Calu3 (cell line): ENCODE measurements at regions not wholly inside any gene's neighbourhood (a gene's known extent, or its start where the extent isn't known, plus 50 kb on each side); places are given as distances from the start of the nearest gene placed in this dataset.
A peak's percentile ranks its signal among the peaks of the same experiment; 100 is the strongest.
"Not testable (repeated sequence)": the region's sequence is repeated elsewhere in the genome, so short reads cannot be mapped to it uniquely, and the experiment has no call there.

ENCODE experiments used
- BruUV-seq: library from RNA; stranded (reverse); fragments of 400-500 nt; replicated peaks from 2 replicates; lab custom pipeline; 2021; lab: Mats Ljungman, UMichigan
- CTCF ChIA-PET: fragments of 300-600 bp; sonication (Branson Sonifier 250); formaldehyde crosslinking; loops from one replicate; lab custom pipeline; 2022; ENCODE audit warnings: antibody characterized with exemption; lab: Charles Lee
- DNase-seq: peaks from one replicate; pipeline ENCODE4 v3.0.0; 2022
- H3K27ac Mint-ChIP-seq: one replicate; pipeline ENCODE4 v1.8.0; 2022; ENCODE audit warnings: mixed read lengths; ENCODE audit not compliant: unreplicated experiment
- H3K27me3 Mint-ChIP-seq: one replicate; pipeline ENCODE4 v1.8.0; 2022; ENCODE audit warnings: mixed read lengths; ENCODE audit not compliant: unreplicated experiment
- H3K36me3 Mint-ChIP-seq: one replicate; pipeline ENCODE4 v1.8.0; 2022; ENCODE audit warnings: mild to moderate bottlenecking, moderate library complexity, mixed read lengths; ENCODE audit not compliant: insufficient read depth, unreplicated experiment
- H3K4me1 Mint-ChIP-seq: one replicate; pipeline ENCODE4 v1.8.0; 2022; ENCODE audit warnings: mild to moderate bottlenecking, low read depth, mixed read lengths; ENCODE audit not compliant: unreplicated experiment
- H3K4me3 Mint-ChIP-seq: one replicate; pipeline ENCODE4 v1.8.0; 2022; ENCODE audit warnings: mild to moderate bottlenecking, low read depth, moderate library complexity, mixed read lengths; ENCODE audit not compliant: unreplicated experiment
- H3K9me3 Mint-ChIP-seq: one replicate; pipeline ENCODE4 v1.8.0; 2022; ENCODE audit warnings: low read depth, mixed read lengths; ENCODE audit not compliant: unreplicated experiment
- intact Hi-C: fragments of 100-400 bp; cut with micrococcal nuclease; formaldehyde crosslinking; loops from one replicate; pipeline ENCODE4 v1.10.0; 2022; ENCODE audit not compliant: unreplicated experiment
- TF ChIP-seq, protein P1 (sequence below): fragments of 200-600 bp; IDR thresholded peaks from one replicate; pipeline ENCODE4 v1.8.0; 2022; ENCODE audit warnings: antibody characterized with exemption; ENCODE audit not compliant: unreplicated experiment

DNA sequence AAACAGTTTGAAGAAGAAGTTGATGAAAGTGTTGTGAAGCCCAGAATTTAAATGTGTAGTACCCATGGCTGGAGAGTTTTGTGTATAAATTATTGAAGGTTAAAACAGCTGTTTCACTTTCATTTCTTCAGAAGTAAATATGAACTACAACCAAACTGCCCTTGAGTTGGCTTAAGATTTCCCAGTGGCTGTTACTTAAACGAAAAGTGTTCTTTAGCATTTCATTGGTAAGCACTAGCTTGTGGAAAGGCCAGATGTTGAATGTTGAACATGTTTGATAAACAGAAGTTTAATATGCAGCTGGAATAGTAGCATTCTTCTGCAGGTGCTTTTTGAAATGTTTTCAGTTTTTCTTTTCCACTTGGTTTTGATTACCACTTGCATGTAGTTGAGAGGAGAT lies 83.2 kb upstream of the TNRC6B start:
- no TSS peak for BruUV-seq
- CTCF ChIA-PET: interaction anchor here (0.6 kb wide), 1 partner anchor 253 kb away, joined by 3 read pairs; no protein-coding TSS in a partner anchor
- Mint-ChIP-seq H3K9me3 (no peaks in the 10 kb centered on the region), H3K4me1 (peaks cover 11% of the 10 kb centered on the region), H3K36me3 (no peaks in the 10 kb centered on the region), H3K27ac (no peak overlapping the region), H3K4me3 (no peak overlapping the region), H3K27me3 (no peaks in the 10 kb centered on the region)
- intact Hi-C loops: no loop called here
- TF ChIP-seq, protein P1, sequence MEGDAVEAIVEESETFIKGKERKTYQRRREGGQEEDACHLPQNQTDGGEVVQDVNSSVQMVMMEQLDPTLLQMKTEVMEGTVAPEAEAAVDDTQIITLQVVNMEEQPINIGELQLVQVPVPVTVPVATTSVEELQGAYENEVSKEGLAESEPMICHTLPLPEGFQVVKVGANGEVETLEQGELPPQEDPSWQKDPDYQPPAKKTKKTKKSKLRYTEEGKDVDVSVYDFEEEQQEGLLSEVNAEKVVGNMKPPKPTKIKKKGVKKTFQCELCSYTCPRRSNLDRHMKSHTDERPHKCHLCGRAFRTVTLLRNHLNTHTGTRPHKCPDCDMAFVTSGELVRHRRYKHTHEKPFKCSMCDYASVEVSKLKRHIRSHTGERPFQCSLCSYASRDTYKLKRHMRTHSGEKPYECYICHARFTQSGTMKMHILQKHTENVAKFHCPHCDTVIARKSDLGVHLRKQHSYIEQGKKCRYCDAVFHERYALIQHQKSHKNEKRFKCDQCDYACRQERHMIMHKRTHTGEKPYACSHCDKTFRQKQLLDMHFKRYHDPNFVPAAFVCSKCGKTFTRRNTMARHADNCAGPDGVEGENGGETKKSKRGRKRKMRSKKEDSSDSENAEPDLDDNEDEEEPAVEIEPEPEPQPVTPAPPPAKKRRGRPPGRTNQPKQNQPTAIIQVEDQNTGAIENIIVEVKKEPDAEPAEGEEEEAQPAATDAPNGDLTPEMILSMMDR: no peak
- no peak for DNase-seq

- CTCF ChIA-PET, H3K9me3 Mint-ChIP-seq, H3K4me1 Mint-ChIP-seq, H3K36me3 Mint-ChIP-seq, intact Hi-C loops, DNase-seq, H3K27ac Mint-ChIP-seq, H3K27me3 Mint-ChIP-seq, BruUV-seq, H3K4me3 Mint-ChIP-seq: not testable (repeated sequence)
These were observed 77.8 kb upstream of the TNRC6B start for GRCh38 chr22:40099887-40100286.

DNA sequence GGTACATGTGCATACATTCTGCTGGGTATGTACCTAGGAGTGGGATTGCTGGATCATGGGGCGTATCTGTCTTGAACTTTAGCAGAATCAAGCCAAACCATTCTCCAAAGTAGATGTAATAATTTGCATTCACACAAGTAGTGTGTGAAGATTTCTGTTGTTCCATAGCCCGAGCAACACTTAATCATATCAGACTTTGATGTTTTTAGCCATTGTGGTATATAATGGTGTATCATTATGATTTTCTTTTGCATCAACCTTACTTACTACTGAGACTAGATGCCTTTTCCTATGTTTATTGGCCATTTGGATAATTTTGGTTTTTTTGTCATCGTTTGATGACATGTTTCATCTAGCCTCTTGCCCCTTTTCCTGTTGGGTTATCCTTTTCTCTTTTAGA lies 72.0 kb upstream of the TNRC6B start:
- no peak for DNase-seq
- intact Hi-C loops: no loop called here

DNA sequence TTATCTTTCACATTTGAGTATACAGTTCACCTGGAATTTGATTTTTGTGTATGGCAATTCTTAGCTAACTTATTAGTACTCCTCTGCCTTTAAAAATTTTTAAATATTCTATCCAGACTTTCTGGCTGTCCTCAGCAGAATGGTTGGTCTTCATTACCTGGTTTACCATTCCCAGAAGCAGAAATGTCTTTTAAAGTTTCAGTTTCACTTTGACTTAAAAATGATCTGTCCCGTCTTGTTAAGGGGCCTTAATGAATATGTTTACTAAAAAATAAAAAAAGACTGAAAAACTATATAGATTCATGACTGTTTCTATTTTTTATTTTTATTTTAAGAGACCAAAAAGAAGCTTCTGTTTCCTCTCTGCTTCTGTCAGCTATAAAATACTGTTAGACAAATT lies 70.5 kb upstream of the TNRC6B start:
- intact Hi-C loops: no loop called here
- Mint-ChIP-seq H3K9me3 (no peaks in the 10 kb centered on the region), H3K4me1 (peaks cover 23% of the 10 kb centered on the region), H3K4me3 (no peak overlapping the region), H3K27ac (no peak overlapping the region), H3K27me3 (no peaks in the 10 kb centered on the region), H3K36me3 (no peaks in the 10 kb centered on the region)
- CTCF ChIA-PET: interaction anchor here (0.6 to 1.4 kb wide), 3 partner anchors 20 to 73 kb away, joined by 3 read pairs; no protein-coding TSS in a partner anchor
- TF ChIP-seq, protein P1: no peak
- no TSS peak for BruUV-seq
- DNase-seq: no peak

More for the DNA sequence above, 72.0 kb upstream of the TNRC6B start:
- CTCF ChIA-PET: no interaction called here
- Mint-ChIP-seq H3K36me3 (no peaks in the 10 kb centered on the region), H3K4me1 (peaks cover 23% of the 10 kb centered on the region), H3K27ac (no peak overlapping the region), H3K27me3 (no peaks in the 10 kb centered on the region), H3K4me3 (no peak overlapping the region), H3K9me3 (no peaks in the 10 kb centered on the region)
- TF ChIP-seq, protein P1: no peak
- BruUV-seq: no TSS peak

GRCh38 chr22:40107851-40108378 lies 69.8 kb upstream of the TNRC6B start:
- no peaks in the 10 kb centered on the region for H3K36me3 Mint-ChIP-seq
- H3K4me3 Mint-ChIP-seq: peak overlapping the region; percentile 14
- TF ChIP-seq, protein P1: no peak
- intact Hi-C loops: no loop called here
- H3K27me3 Mint-ChIP-seq: no peaks in the 10 kb centered on the region
- H3K9me3 Mint-ChIP-seq: no peaks in the 10 kb centered on the region
- CTCF ChIA-PET: interaction anchor here (1.0 to 1.4 kb wide), 3 partner anchors 21 to 72 kb away, joined by 3 read pairs; no protein-coding TSS in a partner anchor
- no TSS peak for BruUV-seq
- H3K27ac Mint-ChIP-seq: peak overlapping the region; percentile 31
- H3K4me1 Mint-ChIP-seq: peaks cover 23% of the 10 kb centered on the region
- DNase-seq: peak; percentile 46
